Motor neuron (in vitro differentiated cells): ENCODE measurements at regions not wholly inside any gene's neighbourhood (a gene's known extent, or its start where the extent isn't known, plus 50 kb on each side); places are given as distances from the start of the nearest gene placed in this dataset.
A peak's percentile ranks its signal among the peaks of the same experiment; 100 is the strongest.
"Not testable (repeated sequence)": the region's sequence is repeated elsewhere in the genome, so short reads cannot be mapped to it uniquely, and the experiment has no call there.

Experiments
- ATAC-seq, 8 experiments: fragments of 200-7000 bp; cut with Tn5 transposase; replicated peaks in 6 of 8; 2 replicates each; pipeline ENCODE4 v1.8.0; 2021; ENCODE audit warnings: mild to moderate bottlenecking in 8 of 8, moderate library complexity in 8 of 8
- H3K27ac ChIP-seq, 2 donors: fragments of 250-450 bp; sonication (Bioruptor Pico); 2 replicates each; pipeline ENCODE4 v1.9.0; 2021; ENCODE audit warnings: antibody characterized with exemption in 2 of 2, mild to moderate bottlenecking in 2 of 2, moderate library complexity in 1 of 2
- H3K4me1 ChIP-seq, 2 donors: fragments of 250-450 bp; sonication (Bioruptor Pico); replicated peaks in 1 of 2; 2 replicates each; pipeline ENCODE4 v1.6.1; 2021; ENCODE audit warnings: antibody characterized with exemption in 2 of 2, mild to moderate bottlenecking in 2 of 2, moderate library complexity in 1 of 2
- H3K4me3 ChIP-seq, 5 donors: fragments of 250-450 bp; sonication (Bioruptor Pico); 2 replicates each; pipeline ENCODE4 v1.9.0; 2021; ENCODE audit warnings: antibody characterized with exemption in 5 of 5, mild to moderate bottlenecking in 5 of 5, moderate library complexity in 4 of 5
- WGBS, 10 experiments: fragments of 450-650 bp; shearing (Covaris generic); methylation state at CpG; one replicate each; pipeline ENCODE4 v1.0.0; 2022; 5-methylcytosine and 5-hydroxymethylcytosine counted together
- in situ Hi-C, 9 experiments: fragments of 400-800 bp; cut with MboI; loops; one replicate each; pipeline ENCODE4 v1.15.0; 2021; ENCODE audit warnings: low sequenced_read_pairs in 9 of 9, low pct_unique_long_range_greater_than_20kb in 2 of 9; ENCODE audit not compliant: unreplicated experiment in 9 of 9

DNA sequence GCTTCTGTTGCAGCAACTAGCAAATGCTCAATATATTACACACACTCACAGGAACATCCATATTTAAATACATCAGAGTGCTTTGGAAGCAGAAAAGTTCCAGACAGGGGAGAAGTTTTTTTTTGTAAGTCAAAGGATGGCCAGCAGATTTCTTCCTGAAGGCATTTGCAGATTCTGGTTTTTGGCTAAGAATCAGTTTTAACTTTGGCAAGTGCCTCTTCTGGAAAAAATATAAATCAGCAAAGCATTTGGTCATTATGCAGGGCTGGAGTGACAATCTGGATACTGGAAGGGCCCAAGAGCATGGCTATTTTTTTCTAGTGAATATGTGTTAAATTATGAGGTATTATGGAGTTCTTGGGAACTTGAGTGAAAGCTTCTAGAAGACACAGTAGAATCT is 495.3 kb upstream of the ARPP21 start:
- in situ Hi-C loops: loop anchor here in 1 of 9 experiments (25.0 kb wide), 1 partner anchor 368 kb away; no protein-coding TSS in a partner anchor
- H3K4me1 ChIP-seq: peaks cover 0 to 11% of the 10 kb centered on the region in 2 donors
- no peak overlapping the region for H3K27ac ChIP-seq
- no peak for ATAC-seq
- no peak overlapping the region for H3K4me3 ChIP-seq

DNA sequence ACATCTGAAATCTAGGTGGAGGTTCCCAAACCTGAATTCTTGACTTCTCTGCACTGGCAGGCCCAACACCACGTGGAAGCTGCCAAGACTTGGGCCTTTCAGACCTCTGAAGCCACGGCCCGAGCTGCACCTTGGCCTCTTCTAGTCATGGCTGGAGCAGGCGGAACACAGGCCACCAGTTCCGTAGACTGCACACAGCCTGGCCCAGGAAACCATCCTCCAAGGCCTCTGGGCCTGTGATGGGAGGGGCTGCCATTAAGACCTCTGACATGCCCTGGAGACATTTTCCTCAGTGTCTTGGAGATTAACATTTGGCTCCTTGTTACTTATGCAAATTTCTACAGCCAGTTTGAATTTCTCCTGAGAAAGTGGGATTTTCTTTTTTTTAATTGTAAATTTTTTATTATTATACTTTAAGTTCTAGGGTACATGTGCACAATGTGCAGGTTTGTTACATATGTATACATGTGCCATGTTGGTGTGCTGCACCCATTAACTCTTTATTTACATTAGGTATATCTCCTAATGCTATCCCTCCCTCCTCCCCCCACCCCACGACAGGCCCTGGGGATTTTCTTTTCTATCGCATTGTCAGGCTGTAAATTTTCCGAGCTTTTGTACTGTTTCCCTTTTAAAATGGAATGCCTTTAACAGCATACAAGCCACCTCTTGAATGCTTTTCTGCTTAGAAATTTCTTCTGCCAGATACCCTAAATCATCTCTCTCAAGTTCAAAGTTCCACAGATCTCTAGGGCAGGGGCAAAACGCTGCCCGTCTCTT is 492.9 kb upstream of the ARPP21 start:
- 8 to 58% (median 43%) methylated on average over 1 to 7 of the region's 10 CpGs; no CpG with 5 or more reads in 4 of the 10 experiments for WGBS, 10 experiments
- in situ Hi-C loops: loop anchor here in 1 of 9 experiments (25.0 kb wide), 1 partner anchor 366 kb away; no protein-coding TSS in a partner anchor
- not testable (repeated sequence) for H3K4me3 ChIP-seq, H3K27ac ChIP-seq
- peaks cover 0 to 11% of the 10 kb centered on the region in 2 donors for H3K4me1 ChIP-seq
- peak in 3 of 8 experiments; percentile 54 to 86 (median 55) for ATAC-seq

DNA sequence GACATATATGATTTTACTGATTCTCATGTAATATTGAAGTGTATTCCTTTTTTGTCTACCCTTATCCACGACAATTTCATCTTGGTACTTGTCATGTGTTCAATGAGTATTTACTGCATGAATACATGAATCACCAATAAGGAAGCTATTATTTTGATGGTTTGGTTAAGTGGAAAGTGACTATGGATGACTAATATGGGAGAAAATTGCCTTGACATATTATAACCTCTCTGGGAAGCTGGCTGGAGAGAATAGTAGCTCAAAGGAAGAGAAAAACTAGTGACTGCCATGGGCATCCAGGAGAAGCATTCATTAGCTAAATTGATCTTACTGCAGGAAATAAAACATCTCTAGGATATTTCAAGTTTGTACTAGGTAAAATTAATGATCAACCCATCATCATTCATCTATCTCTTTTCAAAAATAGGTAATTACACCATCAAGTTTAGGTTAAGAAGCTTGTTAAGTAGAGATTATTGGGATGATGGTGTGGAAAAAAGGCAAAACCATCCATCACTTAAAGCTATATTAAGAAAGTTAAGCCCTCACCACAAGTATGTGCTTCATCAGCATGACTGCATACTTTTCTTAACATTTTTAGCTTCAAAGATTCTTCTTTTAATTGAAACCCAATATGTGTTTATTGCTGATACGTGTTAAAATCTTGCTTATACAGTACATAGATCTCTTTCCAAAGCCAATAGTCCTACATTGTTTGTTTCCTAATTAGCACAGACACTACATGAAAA is 455.2 kb upstream of the ARPP21 start:
- in situ Hi-C loops: no loop called here
- ATAC-seq: peak in 5 of 8 experiments; percentile 63 to 97 (median 88)
- Histone ChIP-seq H3K4me3 (no peak overlapping the region), H3K27ac (no peak overlapping the region), H3K4me1 (peaks cover 0 to 9% of the 10 kb centered on the region in 2 donors)
- WGBS, 10 experiments: 0 to 67% (median 38%) methylated on average over 1 to 2 of the region's 2 CpGs; no CpG with 5 or more reads in 1 of the 10 experiments

DNA sequence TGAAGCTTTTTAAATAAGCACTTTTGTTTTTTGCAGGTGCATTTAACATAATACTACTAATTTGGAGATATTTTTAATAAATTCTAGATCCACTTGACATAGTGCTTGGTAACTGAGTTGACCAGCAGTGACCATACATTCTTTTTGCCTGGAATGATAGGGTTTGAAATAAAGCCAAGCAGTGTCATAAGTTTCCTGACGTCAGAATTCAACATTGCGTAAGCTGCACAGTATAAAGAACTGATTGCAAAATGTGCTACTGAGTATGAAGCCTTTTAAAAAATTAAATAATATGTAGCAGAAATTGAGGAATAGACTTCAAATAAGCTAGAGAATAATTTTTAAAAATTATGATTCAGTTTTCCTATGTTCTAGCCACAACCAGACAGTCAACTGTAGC is 454.6 kb upstream of the ARPP21 start:
- ATAC-seq: no peak
- Histone ChIP-seq H3K4me1 (peaks cover 0 to 9% of the 10 kb centered on the region in 2 donors), H3K4me3 (no peak overlapping the region), H3K27ac (no peak overlapping the region)
- 20 to 100% (median 74%) methylated on average over 1 to 2 of the region's 2 CpGs for WGBS, 10 experiments
- in situ Hi-C loops: no loop called here

DNA sequence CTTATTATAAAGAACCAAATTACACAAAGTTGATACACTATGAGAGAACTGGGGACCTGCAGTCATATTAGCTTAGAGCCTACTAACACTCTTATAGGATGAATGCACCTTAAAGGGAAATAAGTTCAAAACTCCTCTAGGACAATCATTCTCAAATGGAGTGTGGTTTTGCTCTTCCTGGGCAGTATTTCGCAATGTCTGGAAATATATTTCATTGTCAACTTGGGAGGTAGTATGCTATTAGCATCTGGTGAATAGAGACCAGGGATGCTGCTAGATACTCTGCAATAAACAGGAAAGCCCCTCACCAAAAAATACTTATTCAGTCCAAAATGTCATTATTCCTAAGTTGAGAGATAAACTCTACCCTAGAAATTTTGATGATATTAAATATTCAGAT is 451.4 kb upstream of the ARPP21 start:
- Histone ChIP-seq H3K27ac (no peak overlapping the region), H3K4me3 (no peak overlapping the region), H3K4me1 (peaks cover 0 to 9% of the 10 kb centered on the region in 2 donors)
- WGBS, 10 experiments: 0 to 89% (median 36%) methylated on average over 1 of the region's 1 CpG; no CpG with 5 or more reads in 4 of the 10 experiments
- no peak for ATAC-seq
- in situ Hi-C loops: no loop called here

DNA sequence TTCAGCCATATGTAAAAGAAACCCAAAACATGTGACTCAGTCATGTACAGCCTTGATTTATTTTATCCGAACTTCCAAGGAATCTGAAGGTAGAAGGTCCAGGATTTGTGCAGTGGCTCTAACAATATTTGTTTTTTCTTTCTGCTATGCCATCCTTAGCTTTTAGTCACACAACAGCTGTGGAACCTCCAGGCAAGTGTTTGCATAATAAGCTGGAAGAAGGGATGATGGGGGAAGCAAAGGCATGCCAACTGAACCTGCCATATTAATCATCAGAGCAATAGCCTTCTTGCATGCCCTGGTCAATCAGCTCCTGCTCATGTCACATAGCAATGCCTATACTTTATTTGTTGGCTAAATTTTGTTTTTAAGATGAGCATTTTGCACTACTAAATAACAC is 444.7 kb upstream of the ARPP21 start:
- H3K4me1 ChIP-seq: no peaks in the 10 kb centered on the region
- no peak for ATAC-seq
- no peak overlapping the region for H3K27ac ChIP-seq
- in situ Hi-C loops: no loop called here
- H3K4me3 ChIP-seq: no peak overlapping the region
- WGBS, 10 experiments: 0 to 100% (median 82%) methylated on average over 1 of the region's 1 CpG; no CpG with 5 or more reads in 2 of the 10 experiments

DNA sequence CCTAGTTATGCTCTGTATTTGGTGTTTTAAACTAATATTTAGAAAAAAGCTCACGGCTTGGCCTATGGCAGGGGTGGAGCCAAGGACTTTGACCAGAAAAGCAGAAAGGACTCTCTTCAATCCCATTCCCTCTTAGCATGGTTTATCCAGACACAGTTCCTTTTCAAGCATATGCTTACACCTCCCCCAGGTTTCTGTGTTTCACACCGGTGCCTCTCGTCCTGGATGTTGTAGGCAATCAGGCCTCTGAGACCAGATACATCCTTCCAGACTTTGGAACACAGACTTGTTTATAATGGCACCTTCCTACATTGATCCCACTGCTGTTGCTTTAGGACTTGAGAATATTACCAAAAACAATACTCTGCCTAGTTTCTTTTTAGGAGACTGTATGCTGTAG is 440.5 kb upstream of the ARPP21 start:
- 0 to 100% (median 90%) methylated on average over 1 to 3 of the region's 3 CpGs; no CpG with 5 or more reads in 1 of the 10 experiments for WGBS, 10 experiments
- Histone ChIP-seq H3K27ac (no peak overlapping the region), H3K4me1 (no peaks in the 10 kb centered on the region), H3K4me3 (no peak overlapping the region)
- in situ Hi-C loops: no loop called here
- no peak for ATAC-seq

DNA sequence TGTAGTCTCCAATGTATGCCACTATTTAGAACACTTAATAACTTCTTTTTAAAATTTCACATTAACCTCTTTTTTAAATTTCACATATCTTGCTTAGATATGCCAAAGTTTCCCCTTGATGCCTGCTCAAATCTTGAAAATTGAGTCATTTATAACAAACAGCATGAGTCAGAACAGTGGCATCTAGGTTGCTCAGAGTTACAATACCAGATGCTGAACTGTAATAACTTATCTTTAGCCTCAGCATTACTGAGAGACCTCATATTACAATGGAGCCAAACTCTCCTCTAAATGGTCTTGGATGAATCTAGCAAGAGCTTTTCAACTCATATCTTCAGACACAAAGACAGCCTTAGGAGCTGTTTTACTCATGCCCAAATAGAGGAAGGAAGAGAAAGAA is 439.3 kb upstream of the ARPP21 start:
- H3K4me3 ChIP-seq: no peak overlapping the region
- peak in 4 of 8 experiments; percentile 39 to 76 (median 58) for ATAC-seq
- H3K4me1 ChIP-seq: no peaks in the 10 kb centered on the region
- in situ Hi-C loops: no loop called here
- H3K27ac ChIP-seq: no peak overlapping the region

DNA sequence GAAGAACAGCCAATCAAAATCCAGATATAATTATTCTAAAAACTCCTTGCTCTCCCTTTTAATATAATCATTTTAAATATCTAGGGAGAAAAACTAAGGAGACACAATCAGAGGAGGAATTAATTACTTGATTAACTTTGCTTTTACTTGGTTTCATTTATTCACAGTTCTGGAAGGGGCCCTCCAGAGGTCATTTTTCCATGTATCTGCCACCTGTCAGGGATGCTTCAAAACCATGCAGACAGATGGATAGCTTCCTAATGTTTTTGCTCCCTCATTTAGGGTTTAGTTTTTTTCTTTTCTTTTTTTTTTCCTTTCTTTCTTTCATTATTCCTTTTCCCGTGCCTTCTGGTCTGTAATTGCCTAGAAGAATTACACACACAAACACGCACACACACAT is 438.1 kb upstream of the ARPP21 start:
- in situ Hi-C loops: no loop called here
- WGBS, 10 experiments: 0 to 87% (median 55%) methylated on average over 2 of the region's 2 CpGs; no CpG with 5 or more reads in 3 of the 10 experiments

DNA sequence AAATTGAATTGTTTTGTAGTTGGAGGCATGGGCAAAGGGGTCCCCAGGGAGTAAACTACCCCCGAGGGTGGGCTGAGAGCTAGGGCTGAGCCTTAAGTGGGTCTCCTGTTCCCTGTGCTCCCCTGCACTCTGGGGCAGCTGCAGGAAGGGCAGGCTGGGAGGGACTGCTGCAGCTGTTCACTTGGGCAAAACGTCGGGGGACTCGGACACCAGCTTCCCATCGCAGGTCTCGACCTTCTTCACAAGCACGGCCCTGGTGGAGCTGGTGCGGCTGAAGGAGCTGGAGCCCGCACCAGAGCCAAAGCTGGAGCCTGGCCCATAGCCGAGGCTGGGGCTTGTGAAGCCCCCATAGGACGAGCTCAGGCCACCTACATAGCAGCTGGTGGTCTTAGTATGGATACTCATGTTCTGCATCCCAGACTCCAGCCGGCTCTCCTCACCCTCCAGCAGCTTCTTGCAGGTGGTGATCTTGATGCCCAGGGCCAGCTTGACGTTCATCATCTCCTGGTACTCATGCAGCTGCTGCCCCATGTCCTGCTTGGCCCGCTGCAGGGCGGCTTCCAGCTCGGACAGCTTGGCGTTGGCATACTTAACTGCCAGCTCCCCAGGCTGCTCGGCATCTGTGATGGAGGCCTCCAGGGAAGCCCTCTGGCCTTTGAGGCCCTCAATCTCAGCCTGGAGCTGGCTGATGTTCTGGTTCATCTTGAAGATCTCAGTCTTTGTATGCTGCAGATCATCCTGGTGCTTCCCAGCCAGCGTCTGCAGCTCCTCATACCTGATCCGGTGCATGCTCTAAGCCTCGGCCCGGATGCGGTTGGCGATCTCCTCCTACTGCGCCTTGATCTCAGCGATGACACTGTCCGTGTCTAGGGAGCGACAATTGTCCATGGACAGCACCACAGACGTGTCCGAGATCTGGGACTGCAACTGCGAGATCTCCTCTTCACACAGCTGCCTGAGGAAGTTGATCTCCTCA is 423.5 kb upstream of the ARPP21 start:
- Histone ChIP-seq H3K4me1 (no peaks in the 10 kb centered on the region), H3K4me3 (no peak overlapping the region), H3K27ac (no peak overlapping the region)
- in situ Hi-C loops: no loop called here
- 22 to 100% (median 87%) methylated on average over 1 to 9 of the region's 31 CpGs; no CpG with 5 or more reads in 1 of the 10 experiments for WGBS, 10 experiments
- ATAC-seq: no peak

More for the DNA sequence above, 438.1 kb upstream of the ARPP21 start:
- ATAC-seq: no peak
- no peaks in the 10 kb centered on the region for H3K4me1 ChIP-seq
- no peak overlapping the region for H3K27ac ChIP-seq
- H3K4me3 ChIP-seq: no peak overlapping the region

DNA sequence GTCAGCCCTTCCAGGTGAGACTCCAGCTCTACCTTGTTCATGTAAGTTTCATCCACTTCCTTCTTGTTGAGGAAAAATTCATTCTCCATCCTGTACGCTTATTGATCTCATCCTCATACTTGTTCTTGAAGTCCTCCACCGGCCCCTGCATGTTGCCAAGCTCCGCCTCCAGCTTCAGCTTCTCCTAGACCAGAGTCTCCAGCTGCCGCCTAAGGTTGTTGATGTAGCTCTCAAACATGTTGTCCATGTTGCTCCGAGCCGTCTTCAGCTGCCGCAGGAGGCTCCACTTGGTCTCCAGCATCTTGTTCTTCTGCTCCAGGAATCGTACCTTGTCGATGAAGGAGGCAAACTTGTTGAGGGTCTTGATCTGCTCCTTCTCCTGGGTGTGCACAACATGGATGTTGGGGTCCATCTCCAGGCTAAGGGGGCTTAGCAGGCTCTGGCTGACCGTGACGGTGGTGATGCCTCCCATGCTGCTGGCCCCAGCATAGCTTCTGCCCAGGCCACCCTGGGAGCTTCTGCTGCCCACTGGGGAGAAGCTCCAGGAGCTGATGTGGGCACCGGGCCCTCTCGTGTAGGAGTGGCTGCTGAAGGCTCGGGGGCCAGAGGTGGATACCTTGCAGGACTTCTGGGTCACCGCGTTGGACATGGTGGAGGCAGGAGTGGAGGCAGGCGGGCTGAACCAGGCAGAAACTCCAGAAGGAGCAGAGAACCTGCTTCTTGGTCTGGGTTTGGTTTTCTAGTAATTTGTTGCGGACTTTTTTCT is 422.6 kb upstream of the ARPP21 start:
- WGBS, 10 experiments: 10 to 100% (median 74%) methylated on average over 1 to 8 of the region's 18 CpGs; no CpG with 5 or more reads in 2 of the 10 experiments
- Histone ChIP-seq H3K27ac (no peak overlapping the region), H3K4me3 (no peak overlapping the region), H3K4me1 (no peaks in the 10 kb centered on the region)
- in situ Hi-C loops: no loop called here
- no peak for ATAC-seq
